GM12873 (cell line): ENCODE measurements at regions not wholly inside any gene's neighbourhood (a gene's known extent, or its start where the extent isn't known, plus 50 kb on each side); places are given as distances from the start of the nearest gene placed in this dataset.

ENCODE experiments used
- TF ChIP-seq, protein P1 (sequence below): IDR thresholded peaks from 2 replicates; pipeline ENCODE4 v1.5.1; 2012; ENCODE audit warnings: low read depth, mild to moderate bottlenecking, moderate library complexity, low read length, control low read depth; ENCODE audit not compliant: insufficient read depth; ENCODE audit errors: missing control alignments

DNA sequence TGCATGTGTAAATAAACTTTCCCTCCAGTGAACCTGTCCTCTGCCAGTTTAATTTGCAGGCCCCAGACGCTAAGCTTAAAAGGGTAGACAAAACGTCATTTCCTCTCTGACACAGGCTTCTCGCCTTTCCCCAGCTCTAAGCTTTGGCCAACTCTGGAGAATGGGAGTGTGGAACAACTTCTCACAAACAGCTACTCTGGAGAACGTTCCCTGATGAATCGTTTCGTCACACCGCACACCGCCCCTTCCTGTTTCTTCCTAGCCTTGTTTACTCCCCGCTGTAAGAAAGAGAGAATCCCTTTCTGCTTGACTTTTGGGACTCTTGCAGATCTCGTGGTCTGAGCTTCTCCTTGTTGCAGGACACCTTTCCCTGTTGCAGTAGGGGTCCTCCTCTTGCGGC lies 564.2 kb downstream of the TCERG1L start:
- TF ChIP-seq, protein P1, sequence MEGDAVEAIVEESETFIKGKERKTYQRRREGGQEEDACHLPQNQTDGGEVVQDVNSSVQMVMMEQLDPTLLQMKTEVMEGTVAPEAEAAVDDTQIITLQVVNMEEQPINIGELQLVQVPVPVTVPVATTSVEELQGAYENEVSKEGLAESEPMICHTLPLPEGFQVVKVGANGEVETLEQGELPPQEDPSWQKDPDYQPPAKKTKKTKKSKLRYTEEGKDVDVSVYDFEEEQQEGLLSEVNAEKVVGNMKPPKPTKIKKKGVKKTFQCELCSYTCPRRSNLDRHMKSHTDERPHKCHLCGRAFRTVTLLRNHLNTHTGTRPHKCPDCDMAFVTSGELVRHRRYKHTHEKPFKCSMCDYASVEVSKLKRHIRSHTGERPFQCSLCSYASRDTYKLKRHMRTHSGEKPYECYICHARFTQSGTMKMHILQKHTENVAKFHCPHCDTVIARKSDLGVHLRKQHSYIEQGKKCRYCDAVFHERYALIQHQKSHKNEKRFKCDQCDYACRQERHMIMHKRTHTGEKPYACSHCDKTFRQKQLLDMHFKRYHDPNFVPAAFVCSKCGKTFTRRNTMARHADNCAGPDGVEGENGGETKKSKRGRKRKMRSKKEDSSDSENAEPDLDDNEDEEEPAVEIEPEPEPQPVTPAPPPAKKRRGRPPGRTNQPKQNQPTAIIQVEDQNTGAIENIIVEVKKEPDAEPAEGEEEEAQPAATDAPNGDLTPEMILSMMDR: no peak

DNA sequence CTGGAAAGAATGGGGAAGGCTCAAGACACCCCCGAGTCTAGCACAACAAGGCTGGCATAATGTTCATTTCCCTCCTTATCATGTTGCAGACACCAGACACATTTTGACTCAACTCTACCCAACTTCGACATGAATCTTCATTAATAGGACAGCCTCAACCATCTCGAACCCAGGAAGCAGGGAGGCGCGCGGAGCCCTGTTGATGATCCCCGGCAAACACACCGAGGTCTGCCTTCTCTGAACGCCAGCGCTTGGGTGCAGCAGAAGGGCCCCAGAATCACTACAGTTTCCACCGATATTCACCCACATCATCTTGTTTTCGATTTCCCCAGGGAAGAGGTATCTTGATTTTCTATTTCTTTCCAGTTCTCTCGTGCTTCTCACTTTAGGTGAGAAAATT lies 563.6 kb downstream of the TCERG1L start:
- TF ChIP-seq, protein P1: no peak

DNA sequence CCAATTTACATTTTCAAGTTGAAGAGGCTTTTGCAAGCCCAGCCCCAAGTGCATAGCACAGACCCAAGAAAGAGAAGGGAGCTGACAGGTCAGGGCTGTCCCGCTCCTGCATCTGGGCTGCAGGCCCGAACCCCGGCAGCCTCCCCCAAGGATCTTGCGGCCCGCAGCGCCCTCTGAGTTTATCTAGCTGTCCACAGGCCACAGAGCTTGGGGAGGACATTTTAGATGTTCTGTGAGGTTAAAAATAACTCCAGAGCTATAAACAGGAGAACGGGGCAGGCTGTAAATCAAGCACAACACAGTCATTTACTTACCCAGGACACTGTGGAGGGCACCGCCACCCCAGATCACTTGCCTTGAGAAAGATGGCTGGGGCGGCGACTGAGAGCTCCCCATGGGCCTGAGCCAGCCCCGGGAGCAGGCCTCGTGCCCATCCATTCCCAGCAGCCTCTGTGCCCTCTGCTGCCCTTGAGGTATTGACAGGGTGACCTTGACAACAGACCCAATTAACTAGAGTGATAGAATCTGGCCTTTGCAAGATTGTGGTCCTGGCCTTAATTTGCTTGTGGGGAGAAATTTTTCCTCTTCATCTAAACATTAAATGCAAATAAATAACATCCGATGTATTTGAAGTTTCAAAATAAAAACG lies 563.0 kb downstream of the TCERG1L start:
- TF ChIP-seq, protein P1: no peak

DNA sequence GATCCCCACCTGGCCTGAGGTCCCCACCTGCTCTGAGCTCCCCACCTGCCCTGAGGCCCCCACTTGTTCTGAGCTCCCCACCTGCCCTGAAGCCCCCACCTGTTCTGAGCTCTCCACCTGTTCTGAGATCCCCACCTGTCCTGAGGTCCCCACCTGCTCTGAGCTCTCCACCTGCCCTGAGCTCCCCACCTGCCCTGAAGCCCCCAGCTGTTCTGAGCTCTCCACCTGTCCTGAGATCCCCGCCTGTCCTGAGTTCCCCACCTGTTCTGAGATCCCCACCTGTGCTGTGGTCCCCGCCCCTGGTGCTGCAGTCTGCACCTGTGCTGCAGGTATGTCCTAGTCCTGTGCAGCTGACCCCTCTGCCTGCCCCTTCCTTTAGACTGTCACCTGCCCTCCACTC lies 561.6 kb downstream of the TCERG1L start:
- TF ChIP-seq, protein P1: no peak

DNA sequence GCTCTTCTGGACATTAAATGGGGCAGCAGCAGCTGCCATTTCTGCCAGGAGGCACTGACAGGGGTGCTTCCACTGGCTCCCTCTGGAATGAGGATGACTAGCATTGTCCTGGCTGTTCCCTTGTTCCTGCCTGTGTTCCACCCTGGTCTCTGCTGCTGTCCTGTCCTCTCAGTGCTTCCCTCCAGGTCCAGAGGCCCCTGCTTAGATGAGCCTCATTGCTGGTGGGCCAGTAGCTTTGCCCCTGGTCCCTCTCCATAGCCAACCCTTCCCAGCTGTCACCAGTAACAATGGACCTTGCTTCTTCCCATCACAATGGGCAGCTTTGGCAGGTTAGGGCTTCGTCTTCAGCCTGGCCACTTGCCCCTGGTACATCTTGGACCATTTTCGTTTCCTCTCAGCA lies 561.1 kb downstream of the TCERG1L start:
- TF ChIP-seq, protein P1: no peak

DNA sequence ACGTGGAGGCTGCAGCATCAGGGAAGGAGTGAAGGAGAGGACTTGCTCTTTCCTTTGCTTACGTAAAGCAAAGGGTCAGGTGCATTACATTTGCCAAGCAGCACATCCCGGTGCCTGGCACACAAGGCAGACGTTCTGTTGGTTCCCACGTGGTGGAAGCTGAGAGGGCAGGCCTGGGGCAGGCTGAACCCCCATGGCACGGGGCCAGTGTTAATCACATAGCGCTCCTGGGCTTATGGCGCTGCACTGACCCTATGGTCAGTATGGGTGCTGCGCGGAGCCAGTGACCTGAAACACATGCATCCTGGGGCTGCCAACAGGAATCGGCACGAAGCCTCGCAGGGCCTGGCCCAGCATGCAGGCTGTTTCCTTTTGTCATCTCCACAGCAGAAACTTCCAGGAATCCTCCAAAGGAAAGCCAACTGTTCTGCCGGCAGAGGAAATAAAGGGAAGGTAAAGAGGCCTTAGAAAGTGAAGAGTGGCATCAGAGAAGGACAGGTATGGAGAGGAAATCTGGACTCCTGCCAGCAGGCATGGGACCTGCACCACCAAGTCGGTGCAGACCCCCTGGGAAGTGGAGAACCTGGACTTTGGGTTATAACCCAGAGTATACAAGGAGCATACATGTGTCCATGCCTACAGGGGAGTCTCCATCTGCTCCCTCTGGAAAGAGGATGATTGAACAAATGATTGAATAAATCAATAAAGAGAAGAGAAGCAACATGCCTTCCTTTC lies 560.2 kb downstream of the TCERG1L start:
- TF ChIP-seq, protein P1: no peak

DNA sequence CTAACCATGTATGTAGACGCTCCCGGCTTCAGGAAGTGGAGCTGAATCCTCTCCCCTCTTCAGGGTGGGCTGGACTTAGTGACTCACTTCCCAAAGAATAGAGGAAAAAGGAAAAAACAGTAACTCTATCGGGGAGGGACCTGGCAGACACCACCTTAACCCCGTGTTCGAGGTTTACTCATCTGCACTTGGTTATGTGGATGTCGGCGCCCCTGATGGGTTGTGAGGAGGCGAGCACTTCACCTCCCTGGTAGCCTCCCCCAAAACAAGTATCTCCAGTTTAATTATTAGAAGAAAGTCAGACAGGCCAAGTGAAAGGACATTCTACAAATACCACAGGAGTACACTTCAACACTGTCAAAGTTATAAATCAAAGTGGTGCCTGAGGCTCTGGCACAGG lies 559.7 kb downstream of the TCERG1L start:
- TF ChIP-seq, protein P1: no peak
